WERI-Rb-1 (cell line): ENCODE measurements at regions not wholly inside any gene's neighbourhood (a gene's known extent, or its start where the extent isn't known, plus 50 kb on each side); places are given as distances from the start of the nearest gene placed in this dataset.
A peak's percentile ranks its signal among the peaks of the same experiment; 100 is the strongest.

ENCODE experiments used
- DNase-seq: peaks from one replicate; pipeline ENCODE4 v3.0.0-alpha.2; 2020
- H3K27ac ChIP-seq: fragments of 250-450 bp; sonication (Bioruptor Pico); 2 replicates; pipeline ENCODE4 v1.5.1; 2020; ENCODE audit warnings: mild to moderate bottlenecking, moderate library complexity
- H3K27me3 ChIP-seq: fragments of 250-450 bp; sonication (Bioruptor Pico); 2 replicates; pipeline ENCODE4 v1.5.1; 2021; ENCODE audit warnings: mild to moderate bottlenecking, low read depth, moderate library complexity; ENCODE audit not compliant: insufficient read depth, severe bottlenecking
- H3K36me3 ChIP-seq: fragments of 250-450 bp; sonication (Bioruptor Pico); 2 replicates; pipeline ENCODE4 v1.5.1; 2020; ENCODE audit warnings: mild to moderate bottlenecking, moderate library complexity
- H3K4me3 ChIP-seq: 2 replicates; pipeline ENCODE4 v1.5.1; 2011; ENCODE audit warnings: low read depth, mild to moderate bottlenecking, control low read depth, low read length
- H3K9me3 ChIP-seq: fragments of 250-450 bp; sonication (Bioruptor Pico); 2 replicates; pipeline ENCODE4 v1.5.1; 2021; ENCODE audit warnings: mild to moderate bottlenecking, moderate library complexity; ENCODE audit not compliant: severe bottlenecking
- TF ChIP-seq, protein P1 (sequence below): IDR thresholded peaks from 2 replicates; pipeline ENCODE4 v1.5.1; 2011; ENCODE audit warnings: low read depth, mild to moderate bottlenecking, control low read depth, inconsistent platforms, low read length

DNA sequence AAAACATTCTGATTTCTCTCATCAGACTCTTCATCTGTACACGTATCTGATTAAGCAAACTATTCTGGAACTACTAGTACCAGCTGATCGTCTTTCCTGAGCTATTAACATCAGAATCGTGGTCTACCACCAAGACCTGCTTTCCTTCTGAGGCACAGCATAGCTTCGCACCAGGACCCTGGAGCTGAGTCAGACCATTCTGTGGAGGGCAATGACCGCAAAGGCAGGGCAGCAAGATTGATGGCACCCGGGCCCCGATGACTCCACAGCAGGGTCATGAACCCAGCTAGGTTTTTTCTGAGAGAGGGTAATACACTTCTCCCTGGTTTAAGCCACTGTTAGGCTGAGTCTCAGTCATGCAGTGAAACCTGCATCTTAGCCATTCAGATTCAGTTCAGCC lies 158.7 kb upstream of the GPR12 start:
- Histone ChIP-seq H3K36me3 (no peaks in the 10 kb centered on the region), H3K27ac (no peak overlapping the region), H3K27me3 (no peaks in the 10 kb centered on the region), H3K9me3 (peaks cover 9% of the 10 kb centered on the region), H3K4me3 (no peak overlapping the region)
- no peak for DNase-seq
- TF ChIP-seq, protein P1, sequence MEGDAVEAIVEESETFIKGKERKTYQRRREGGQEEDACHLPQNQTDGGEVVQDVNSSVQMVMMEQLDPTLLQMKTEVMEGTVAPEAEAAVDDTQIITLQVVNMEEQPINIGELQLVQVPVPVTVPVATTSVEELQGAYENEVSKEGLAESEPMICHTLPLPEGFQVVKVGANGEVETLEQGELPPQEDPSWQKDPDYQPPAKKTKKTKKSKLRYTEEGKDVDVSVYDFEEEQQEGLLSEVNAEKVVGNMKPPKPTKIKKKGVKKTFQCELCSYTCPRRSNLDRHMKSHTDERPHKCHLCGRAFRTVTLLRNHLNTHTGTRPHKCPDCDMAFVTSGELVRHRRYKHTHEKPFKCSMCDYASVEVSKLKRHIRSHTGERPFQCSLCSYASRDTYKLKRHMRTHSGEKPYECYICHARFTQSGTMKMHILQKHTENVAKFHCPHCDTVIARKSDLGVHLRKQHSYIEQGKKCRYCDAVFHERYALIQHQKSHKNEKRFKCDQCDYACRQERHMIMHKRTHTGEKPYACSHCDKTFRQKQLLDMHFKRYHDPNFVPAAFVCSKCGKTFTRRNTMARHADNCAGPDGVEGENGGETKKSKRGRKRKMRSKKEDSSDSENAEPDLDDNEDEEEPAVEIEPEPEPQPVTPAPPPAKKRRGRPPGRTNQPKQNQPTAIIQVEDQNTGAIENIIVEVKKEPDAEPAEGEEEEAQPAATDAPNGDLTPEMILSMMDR, result no peak

DNA sequence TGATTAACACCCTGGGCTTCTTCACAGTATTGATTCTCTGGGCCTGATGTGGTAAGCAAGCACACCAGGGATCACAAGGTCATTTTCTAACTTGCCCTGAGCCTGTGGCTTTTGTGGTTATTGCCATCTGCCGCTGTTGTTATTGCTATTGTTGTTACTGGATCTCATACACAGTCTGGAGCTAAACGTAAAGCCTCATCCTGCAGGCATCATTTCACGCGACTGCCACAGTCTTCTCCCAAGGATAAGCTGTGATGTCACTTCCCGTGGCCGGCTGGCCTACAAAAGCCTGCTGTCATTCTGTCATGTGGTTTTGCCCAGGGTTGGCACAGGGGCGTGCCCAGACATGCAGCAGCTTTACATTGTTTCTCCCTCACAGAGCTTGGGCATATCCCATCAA lies 154.0 kb upstream of the GPR12 start:
- H3K27me3 ChIP-seq, result no peaks in the 10 kb centered on the region
- peaks cover 9% of the 10 kb centered on the region for H3K9me3 ChIP-seq
- no peaks in the 10 kb centered on the region for H3K36me3 ChIP-seq
- no peak overlapping the region for H3K4me3 ChIP-seq
- H3K27ac ChIP-seq, result peak overlapping the region; percentile 72
- TF ChIP-seq, protein P1, result no peak
- DNase-seq, result peak; percentile 84

DNA sequence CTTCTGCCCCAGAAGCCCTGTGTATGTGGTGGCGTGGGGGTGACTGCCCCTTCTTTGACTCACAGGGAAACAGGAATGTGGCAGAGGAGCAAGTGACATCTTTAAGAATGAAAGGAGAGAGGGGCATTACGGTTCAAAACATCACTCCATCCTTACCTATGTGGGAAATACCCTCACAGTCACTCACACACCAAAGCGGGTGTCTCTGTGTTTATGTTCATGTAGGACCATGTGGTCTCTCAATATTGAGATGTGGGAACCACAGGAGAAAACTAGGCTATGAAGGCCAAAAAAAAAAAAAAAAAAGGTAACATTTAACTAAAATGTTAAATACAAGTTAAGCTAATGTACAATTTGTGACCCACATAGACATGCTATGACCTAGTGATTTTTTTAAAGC lies 153.6 kb upstream of the GPR12 start:
- no peaks in the 10 kb centered on the region for H3K36me3 ChIP-seq
- no peaks in the 10 kb centered on the region for H3K27me3 ChIP-seq
- peaks cover 6% of the 10 kb centered on the region for H3K9me3 ChIP-seq
- no peak overlapping the region for H3K4me3 ChIP-seq
- no peak overlapping the region; the same call in 1 of the 2 replicates for H3K27ac ChIP-seq
- TF ChIP-seq, protein P1, result no peak
- no peak for DNase-seq

DNA sequence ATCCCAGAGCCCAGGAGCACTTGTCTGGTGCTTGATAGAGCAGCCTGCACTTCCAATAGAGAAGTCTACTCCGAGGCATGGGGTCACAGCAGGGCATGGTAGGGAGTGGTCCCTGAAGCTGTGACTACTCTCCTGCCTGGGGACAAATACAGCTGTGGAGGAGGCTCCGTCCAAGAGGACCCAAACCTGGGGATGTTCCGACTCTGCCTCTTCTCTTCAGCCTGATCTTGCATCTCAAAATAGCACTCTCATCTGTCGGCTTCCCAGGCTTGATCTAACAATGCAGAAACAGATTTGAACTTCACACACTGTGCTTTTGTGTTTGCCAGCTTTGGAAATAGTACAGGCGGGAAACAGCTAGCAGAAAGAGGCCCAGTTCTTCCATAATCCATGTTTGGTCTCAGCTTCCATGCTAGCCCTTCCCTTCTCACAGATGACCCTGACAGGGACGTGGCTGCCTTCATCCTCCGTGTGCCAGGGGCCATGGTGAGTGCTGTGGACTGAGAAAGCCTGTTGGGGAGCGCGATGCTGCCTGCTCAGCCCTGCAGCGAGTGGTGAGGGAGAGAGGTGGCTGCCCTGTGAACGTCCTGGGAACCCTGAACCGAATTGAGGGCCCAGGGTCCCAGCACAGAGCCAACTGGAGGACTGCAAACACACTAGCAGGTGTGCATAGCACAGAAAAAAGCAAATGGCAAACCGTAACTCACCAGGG lies 150.3 kb upstream of the GPR12 start:
- Histone ChIP-seq H3K36me3 (no peaks in the 10 kb centered on the region), H3K27me3 (no peaks in the 10 kb centered on the region), H3K4me3 (no peak overlapping the region), H3K27ac (no peak overlapping the region), H3K9me3 (peaks cover 4% of the 10 kb centered on the region)
- DNase-seq, result peak; percentile 4
- TF ChIP-seq, protein P1, result no peak

DNA sequence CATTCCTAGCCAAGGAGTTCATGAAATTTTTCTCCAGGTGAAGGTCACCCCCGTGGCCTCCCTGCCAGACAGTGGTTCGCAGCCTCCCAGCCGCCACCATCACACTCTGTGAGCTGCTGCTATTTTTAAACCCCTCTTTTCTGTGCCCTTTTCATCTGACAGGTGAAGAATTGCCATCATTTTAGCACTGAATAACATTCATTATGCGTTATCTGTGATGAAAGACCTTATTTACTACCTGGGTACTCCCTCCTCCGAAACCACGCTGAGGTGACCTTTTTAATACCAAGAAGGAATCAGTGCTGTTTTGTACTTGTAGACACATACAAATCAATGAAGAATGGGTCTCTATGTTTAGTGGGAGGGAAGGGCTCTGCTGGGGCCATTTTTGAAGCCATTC lies 148.9 kb upstream of the GPR12 start:
- TF ChIP-seq, protein P1, result no peak
- Histone ChIP-seq H3K27ac (no peak overlapping the region), H3K4me3 (no peak overlapping the region), H3K27me3 (no peaks in the 10 kb centered on the region), H3K9me3 (no peaks in the 10 kb centered on the region), H3K36me3 (no peaks in the 10 kb centered on the region)
- DNase-seq, result no peak

DNA sequence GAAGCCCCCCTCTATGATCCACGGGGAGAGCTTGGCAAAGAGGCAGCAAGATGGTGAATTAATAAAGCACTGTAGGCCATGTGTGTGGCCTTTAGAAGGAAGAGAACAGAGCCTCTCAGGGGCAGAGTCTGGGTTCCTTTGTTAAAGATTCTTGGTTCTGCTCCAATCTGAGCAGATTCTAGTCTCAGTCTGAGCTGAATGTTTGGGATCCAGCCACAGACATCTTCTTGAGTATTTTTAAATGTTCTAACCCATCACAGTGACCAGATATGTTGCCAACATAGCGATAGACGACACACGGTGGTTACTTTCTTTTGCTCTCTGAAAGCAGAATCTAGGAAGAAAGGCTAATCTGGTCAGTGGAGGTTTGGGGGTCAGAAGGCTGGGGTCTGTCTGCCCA lies 147.5 kb upstream of the GPR12 start:
- H3K9me3 ChIP-seq, result no peaks in the 10 kb centered on the region
- H3K27me3 ChIP-seq, result no peaks in the 10 kb centered on the region
- TF ChIP-seq, protein P1, result no peak
- no peak for DNase-seq
- H3K4me3 ChIP-seq, result no peak overlapping the region
- no peaks in the 10 kb centered on the region for H3K36me3 ChIP-seq
- no peak overlapping the region for H3K27ac ChIP-seq
